H9 (cell line): ENCODE measurements at regions not wholly inside any gene's neighbourhood (a gene's known extent, or its start where the extent isn't known, plus 50 kb on each side); places are given as distances from the start of the nearest gene placed in this dataset.

ENCODE experiments used
- DNase-seq: peaks from one replicate; pipeline ENCODE4 v3.0.0-alpha.2; 2017
- H2AFZ ChIP-seq: one replicate; pipeline ENCODE4 v1.6.1; 2013; ENCODE audit warnings: mild to moderate bottlenecking, low read length, control low read depth, moderate library complexity
- H2AK5ac ChIP-seq: 2 replicates; pipeline ENCODE4 v1.6.1; 2013; ENCODE audit warnings: low read length, control low read depth, mixed read lengths; ENCODE audit not compliant: insufficient read length
- H2BK120ac ChIP-seq: one replicate; pipeline ENCODE4 v1.6.1; 2013; ENCODE audit warnings: low read depth, mild to moderate bottlenecking, low read length, control low read depth, inconsistent platforms; ENCODE audit not compliant: poor library complexity, severe bottlenecking
- H2BK12ac ChIP-seq: 2 replicates; pipeline ENCODE4 v1.6.1; 2013; ENCODE audit warnings: low read length, control low read depth, mixed read lengths, low read depth; ENCODE audit not compliant: insufficient read length
- H2BK15ac ChIP-seq: 2 replicates; pipeline ENCODE4 v1.6.1; 2013; ENCODE audit warnings: low read depth, low read length, control low read depth
- H2BK20ac ChIP-seq: one replicate; pipeline ENCODE4 v1.6.1; 2013; ENCODE audit warnings: low read depth, mild to moderate bottlenecking, low read length, control low read depth, inconsistent platforms; ENCODE audit not compliant: poor library complexity, severe bottlenecking
- H2BK5ac ChIP-seq: 2 replicates; pipeline ENCODE4 v1.6.1; 2013; ENCODE audit warnings: low read length, control low read depth, mixed read lengths; ENCODE audit not compliant: insufficient read length
- H3K14ac ChIP-seq: 2 replicates; pipeline ENCODE4 v1.6.1; 2013; ENCODE audit warnings: low read length, control low read depth; ENCODE audit not compliant: insufficient read depth
- H3K18ac ChIP-seq: 2 replicates; pipeline ENCODE4 v1.6.1; 2013; ENCODE audit warnings: low read depth, mild to moderate bottlenecking, mixed read lengths, low read length, control low read depth; ENCODE audit not compliant: insufficient read length
- H3K23ac ChIP-seq: 2 replicates; pipeline ENCODE4 v1.6.1; 2013; ENCODE audit warnings: low read length, control low read depth, mixed read lengths, low read depth; ENCODE audit not compliant: insufficient read length
- H3K23me2 ChIP-seq: 2 replicates; pipeline ENCODE4 v1.6.1; 2013; ENCODE audit warnings: low read depth, mild to moderate bottlenecking, mixed read lengths, low read length, control low read depth; ENCODE audit not compliant: insufficient read length, poor library complexity, severe bottlenecking
- H3K27ac ChIP-seq: 2 replicates; pipeline ENCODE4 v1.5.1; 2013; ENCODE audit warnings: low read length, control low read depth, mixed read lengths, low read depth; ENCODE audit not compliant: insufficient read length
- H3K27me3 ChIP-seq: 2 replicates; pipeline ENCODE4 v1.6.1; 2013; ENCODE audit warnings: low read length, control low read depth, inconsistent platforms; ENCODE audit not compliant: insufficient read depth
- H3K4ac ChIP-seq: 2 replicates; pipeline ENCODE4 v1.6.1; 2013; ENCODE audit warnings: low read depth, mild to moderate bottlenecking, control low read depth, inconsistent platforms, low read length, moderate library complexity
- H3K4me1 ChIP-seq: 2 replicates; pipeline ENCODE4 v1.6.1; 2013; ENCODE audit warnings: low read length, control low read depth, inconsistent platforms; ENCODE audit not compliant: insufficient read depth
- H3K4me2 ChIP-seq: 2 replicates; pipeline ENCODE4 v1.6.1; 2013; ENCODE audit warnings: low read length, control low read depth, mixed read lengths; ENCODE audit not compliant: insufficient read length, insufficient read depth
- H3K56ac ChIP-seq: 2 replicates; pipeline ENCODE4 v1.6.1; 2013; ENCODE audit warnings: low read depth, mild to moderate bottlenecking, mixed read lengths, low read length, control low read depth; ENCODE audit not compliant: insufficient read length
- H3K79me1 ChIP-seq: 2 replicates; pipeline ENCODE4 v1.6.1; 2013; ENCODE audit warnings: low read depth, mild to moderate bottlenecking, moderate library complexity, low read length, control low read depth, inconsistent platforms; ENCODE audit not compliant: insufficient read depth, poor library complexity, severe bottlenecking
- H3K79me2 ChIP-seq: 2 replicates; pipeline ENCODE4 v1.6.1; 2013; ENCODE audit warnings: low read length, control low read depth, inconsistent platforms; ENCODE audit not compliant: insufficient read depth
- H3K9ac ChIP-seq: 2 replicates; pipeline ENCODE4 v1.6.1; 2013; ENCODE audit warnings: low read length, control low read depth, mixed read lengths; ENCODE audit not compliant: insufficient read length; ENCODE audit errors: extremely low read depth
- H3K9me3 ChIP-seq: one replicate; pipeline ENCODE4 v1.6.1; 2013; ENCODE audit warnings: low read depth, low read length, inconsistent platforms; ENCODE audit not compliant: control insufficient read depth
- H3T11ph ChIP-seq: one replicate; pipeline ENCODE4 v1.6.1; 2013; ENCODE audit warnings: mild to moderate bottlenecking, low read length, control low read depth, inconsistent platforms
- H4K20me1 ChIP-seq: one replicate; pipeline ENCODE4 v1.6.1; 2013; ENCODE audit not compliant: control insufficient read depth, insufficient read length, insufficient read depth
- H4K5ac ChIP-seq: 2 replicates; pipeline ENCODE4 v1.6.1; 2013; ENCODE audit warnings: low read depth, mild to moderate bottlenecking, mixed read lengths, low read length, control low read depth; ENCODE audit not compliant: insufficient read length
- H4K8ac ChIP-seq: replicated peaks from 2 replicates; pipeline ENCODE4 v1.6.1; 2013; ENCODE audit warnings: low read length, control low read depth, mixed read lengths, low read depth; ENCODE audit not compliant: insufficient read length
- H4K91ac ChIP-seq: 2 replicates; pipeline ENCODE4 v1.6.1; 2013; ENCODE audit warnings: low read depth, mild to moderate bottlenecking, moderate library complexity, mixed read lengths, low read length, control low read depth; ENCODE audit not compliant: insufficient read length
- H3K27ac Mint-ChIP-seq, 3 experiments: 2 replicates in 2 of 3; 3 replicates in 1 of 3; pipeline ENCODE4 v1.8.0; 2020 to 2021; ENCODE audit warnings: mixed read lengths in 3 of 3, mild to moderate bottlenecking in 1 of 3, moderate library complexity in 1 of 3
- H3K27me3 Mint-ChIP-seq: 2 replicates; pipeline ENCODE4 v1.8.0; 2021; ENCODE audit warnings: low read depth, mild to moderate bottlenecking, moderate library complexity, mixed read lengths
- H3K36me3 Mint-ChIP-seq, 3 experiments: 2 replicates in 2 of 3; 3 replicates in 1 of 3; pipeline ENCODE4 v1.8.0; 2020 to 2021; ENCODE audit warnings: low read depth in 3 of 3, mixed read lengths in 3 of 3; ENCODE audit not compliant: insufficient read depth in 1 of 3
- H3K4me1 Mint-ChIP-seq, 2 experiments: 2 replicates each; pipeline ENCODE4 v1.8.0; 2020; ENCODE audit warnings: mixed read lengths in 2 of 2
- H3K4me3 Mint-ChIP-seq, 2 experiments: 2 replicates in 1 of 2; 3 replicates in 1 of 2; pipeline ENCODE4 v1.8.0; 2020 to 2021; ENCODE audit warnings: mild to moderate bottlenecking in 2 of 2, mixed read lengths in 2 of 2, moderate library complexity in 1 of 2
- H3K9me3 Mint-ChIP-seq, 2 experiments: 2 replicates in 1 of 2; 3 replicates in 1 of 2; pipeline ENCODE4 v1.8.0; 2020; ENCODE audit warnings: mild to moderate bottlenecking in 2 of 2, mixed read lengths in 2 of 2, moderate library complexity in 1 of 2
- CTCF ChIP-seq: fragments of 200-600 bp; sonication (generic); conservative IDR thresholded peaks from 3 replicates; pipeline ENCODE4 v1.8.0; 2021; ENCODE audit warnings: antibody characterized with exemption, mild to moderate bottlenecking
- WGBS: extraction: QIAGEN DNeasy Blood & Tissue Kit; methylation state at CpG from one replicate; pipeline ENCODE4 v1.1.7; 2013; ENCODE audit warnings: missing lambda C conversion rate, low lambda C conversion rate, mixed read lengths; ENCODE audit not compliant: insufficient read length; ENCODE audit errors: extremely low coverage; 5-methylcytosine and 5-hydroxymethylcytosine counted together

- no peak overlapping the region for H4K91ac ChIP-seq
- H3K27ac ChIP-seq: no peak overlapping the region
- no peak overlapping the region for H2AK5ac ChIP-seq
- no peak overlapping the region for H2BK5ac ChIP-seq
- H2AFZ ChIP-seq: no peak overlapping the region
- no peaks in the 10 kb centered on the region for H3K79me1 ChIP-seq
- Mint-ChIP-seq H3K27ac (no peak overlapping the region), H3K4me1 (peaks cover 21 to 25% of the 10 kb centered on the region in 2 experiments), H3K27me3 (peaks cover 8% of the 10 kb centered on the region), H3K9me3 (no peaks in the 10 kb centered on the region; a peak in 1 of 5 replicates), H3K4me3 (no peak overlapping the region), H3K36me3 (no peaks in the 10 kb centered on the region; a peak in 1 of 7 replicates)
- H3K4me2 ChIP-seq: no peak overlapping the region
- H3K23me2 ChIP-seq: no peaks in the 10 kb centered on the region
- no peak overlapping the region for H3K56ac ChIP-seq
- no peak overlapping the region for H2BK12ac ChIP-seq
- DNase-seq: no peak
- no peak overlapping the region for H4K8ac ChIP-seq
- H2BK20ac ChIP-seq: no peak overlapping the region
- no peak overlapping the region for H3K14ac ChIP-seq
- TF ChIP-seq CTCF: no peak
- no peak overlapping the region for H3K9ac ChIP-seq
- no peaks in the 10 kb centered on the region for H3K79me2 ChIP-seq
- no peak overlapping the region for H3K4ac ChIP-seq
- peaks cover 10% of the 10 kb centered on the region for H3K4me1 ChIP-seq
- H2BK15ac ChIP-seq: no peak overlapping the region
- H4K20me1 ChIP-seq: no peaks in the 10 kb centered on the region
- H2BK120ac ChIP-seq: no peak overlapping the region
- no peak overlapping the region for H4K5ac ChIP-seq
- no peaks in the 10 kb centered on the region for H3K9me3 ChIP-seq
- no peak overlapping the region for H3T11ph ChIP-seq
- no peaks in the 10 kb centered on the region for H3K27me3 ChIP-seq
- H3K18ac ChIP-seq: no peak overlapping the region
- H3K23ac ChIP-seq: no peak overlapping the region
- WGBS: no CpG with 5 or more reads among the region's 3 CpGs
These were observed 195.8 kb upstream of the JUN start for GRCh38 chr1:58979677-58980076.
